GM12878 (cell line): ENCODE measurements at regions not wholly inside any gene's neighbourhood (a gene's known extent, or its start where the extent isn't known, plus 50 kb on each side); places are given as distances from the start of the nearest gene placed in this dataset.

Experiments used
- ATAC-seq: fragments of 200-7000 bp; cut with Tn5 transposase; 3 replicates; pipeline ENCODE4 v1.9.1; 2020; ENCODE audit warnings: mild to moderate bottlenecking, moderate library complexity
- BruUV-seq: library from RNA; stranded (reverse); fragments of 400-500 nt; replicated peaks from 2 replicates; lab custom pipeline; 2021; lab: Mats Ljungman, UMichigan
- CTCF ChIA-PET: fragments of 300-600 bp; sonication (Branson Sonifier 250); formaldehyde crosslinking; extraction: SDS; loops from one replicate; lab custom pipeline; 2021; ENCODE audit warnings: inconsistent platforms; lab: Yijun Ruan, JAX
- POLR2A ChIA-PET: fragments of 350-600 bp; formaldehyde crosslinking; extraction: SDS; loops from one replicate; lab custom pipeline; 2021; ENCODE audit warnings: inconsistent platforms; lab: Charles Lee
- RAD21 ChIA-PET: fragments of 300-600 bp; sonication (Branson Sonifier 250); formaldehyde crosslinking; loops from one replicate; lab custom pipeline; 2023; ENCODE audit warnings: antibody characterized with exemption; ENCODE audit not compliant: unreplicated experiment; lab: Charles Lee
- SMC1A ChIA-PET: fragments of 300-600 bp; sonication (Branson Sonifier 250); formaldehyde crosslinking; loops from one replicate; lab custom pipeline; 2023; ENCODE audit not compliant: unreplicated experiment, uncharacterized antibody; lab: Charles Lee
- DNase-seq: peaks from one replicate; pipeline ENCODE4 v3.0.0-alpha.2; 2011; ENCODE audit warnings: low read depth, low spot score
- FAIRE-seq: peaks from 3 replicates; lab custom pipeline; 2011; peaks lifted over from hg19 to GRCh38; lab: Jason Lieb, UNC
- H2AFZ ChIP-seq: 2 replicates; pipeline ENCODE4 v1.6.0; 2011; ENCODE audit warnings: low read depth, low read length, control low read depth; ENCODE audit not compliant: control insufficient read depth
- H3K27ac ChIP-seq: 2 replicates; pipeline ENCODE4 v1.5.1; 2011; ENCODE audit warnings: control low read depth; ENCODE audit not compliant: control insufficient read depth, insufficient read depth
- H3K27me3 ChIP-seq, 2 experiments: replicated peaks in 1 of 2; 2 replicates each; pipeline versions ENCODE4 v1.6.0 to v1.6.1; 2011; ENCODE audit warnings: low read length in 1 of 2; ENCODE audit not compliant: control insufficient read depth in 2 of 2, insufficient read depth in 2 of 2
- H3K36me3 ChIP-seq, 2 experiments: 2 replicates each; pipeline ENCODE4 v1.5.1; 2011; ENCODE audit warnings: low read length in 1 of 2; ENCODE audit not compliant: control insufficient read depth in 2 of 2, insufficient read depth in 2 of 2
- H3K4me1 ChIP-seq: 2 replicates; pipeline ENCODE4 v1.6.1; 2011; ENCODE audit warnings: mild to moderate bottlenecking, low read length, moderate library complexity, mixed read lengths; ENCODE audit not compliant: control insufficient read depth, insufficient read depth
- H3K4me2 ChIP-seq: 2 replicates; pipeline ENCODE4 v1.6.0; 2011; ENCODE audit warnings: control low read depth; ENCODE audit not compliant: control insufficient read depth, insufficient read depth
- H3K4me3 ChIP-seq: fragments of 200-600 bp; sonication (generic); 2 replicates; pipeline ENCODE4 v1.5.1; 2016
- H3K79me2 ChIP-seq: 2 replicates; pipeline ENCODE4 v1.6.0; 2011; ENCODE audit warnings: low read length; ENCODE audit not compliant: control insufficient read depth, insufficient read depth
- H3K9ac ChIP-seq: 2 replicates; pipeline ENCODE4 v1.8.0; 2011; ENCODE audit warnings: low read length, control low read depth, mixed read lengths; ENCODE audit not compliant: control insufficient read depth, insufficient read depth
- H3K9me3 ChIP-seq: replicated peaks from 3 replicates; pipeline ENCODE4 v1.5.1; 2011; ENCODE audit warnings: mild to moderate bottlenecking, low read length; ENCODE audit not compliant: control insufficient read depth, insufficient read depth
- H4K20me1 ChIP-seq: 2 replicates; pipeline ENCODE4 v1.6.0; 2011; ENCODE audit not compliant: control insufficient read depth, insufficient read depth
- ATF7 ChIP-seq: fragments of 450-650 bp; IDR thresholded peaks from 2 replicates; pipeline ENCODE4 v1.6.1; 2016; ENCODE audit warnings: low read depth, mild to moderate bottlenecking
- BMI1 ChIP-seq: fragments of 450-650 bp; IDR thresholded peaks from 2 replicates; pipeline ENCODE4 v1.6.1; 2016; ENCODE audit warnings: mild to moderate bottlenecking, moderate library complexity, borderline replicate concordance
- CHD4 ChIP-seq: fragments of 200-600 bp; sonication (generic); IDR thresholded peaks from 2 replicates; pipeline ENCODE4 v1.6.1; 2016; ENCODE audit warnings: mild to moderate bottlenecking
- CREM ChIP-seq: IDR thresholded peaks from 2 replicates; pipeline ENCODE4 v1.6.1; 2014; ENCODE audit warnings: antibody characterized with exemption, low read depth
- EZH2 ChIP-seq: IDR thresholded peaks from 2 replicates; pipeline ENCODE4 v1.6.1; 2012; ENCODE audit warnings: low read depth, mild to moderate bottlenecking, control low read depth, inconsistent platforms, low read length, borderline replicate concordance; ENCODE audit not compliant: control insufficient read depth
- GABPA ChIP-seq: IDR thresholded peaks from 2 replicates; pipeline ENCODE4 v1.6.1; 2014; ENCODE audit warnings: antibody characterized with exemption, low read depth, mild to moderate bottlenecking, inconsistent platforms
- HDAC6 ChIP-seq: fragments of 200-600 bp; sonication (generic); IDR thresholded peaks from one replicate; pipeline ENCODE4 v1.8.0; 2017; ENCODE audit warnings: antibody characterized with exemption; ENCODE audit not compliant: unreplicated experiment
- RELA ChIP-seq: fragments of 450-650 bp; IDR thresholded peaks from 2 replicates; pipeline ENCODE4 v1.8.0; 2014; ENCODE audit warnings: borderline replicate concordance; ENCODE audit not compliant: partially characterized antibody
- RUNX3 ChIP-seq: IDR thresholded peaks from 2 replicates; pipeline ENCODE4 v1.6.1; 2012; ENCODE audit warnings: low read length, inconsistent platforms
- SMC3 ChIP-seq: IDR thresholded peaks from 2 replicates; pipeline ENCODE4 v1.6.1; 2011; ENCODE audit warnings: low read length, improper control_type of control experiment, borderline replicate concordance
- TCF3 ChIP-seq: IDR thresholded peaks from 2 replicates; pipeline ENCODE4 v1.6.1; 2012; ENCODE audit warnings: low read depth, mild to moderate bottlenecking, low read length, borderline replicate concordance; ENCODE audit not compliant: insufficient read depth
- ZNF217 ChIP-seq: fragments of 450-650 bp; IDR thresholded peaks from 2 replicates; pipeline ENCODE4 v1.6.1; 2017; ENCODE audit warnings: antibody characterized with exemption, mild to moderate bottlenecking
- ZNF24 ChIP-seq: fragments of 450-650 bp; IDR thresholded peaks from 2 replicates; pipeline ENCODE4 v1.6.1; 2017; ENCODE audit warnings: antibody characterized with exemption, mild to moderate bottlenecking
- WGBS: methylation state at CpG from one replicate; pipeline ENCODE4 v1.1.6; 2016; ENCODE audit warnings: low lambda C conversion rate; ENCODE audit not compliant: insufficient replicate concordance, insufficient coverage; ENCODE audit errors: missing lambda C conversion rate; 5-methylcytosine and 5-hydroxymethylcytosine counted together
- in situ Hi-C: fragments of 300-500 bp; cut with MboI; formaldehyde crosslinking; loops from 9 replicates; pipeline ENCODE4 v1.14.3; 2018; ENCODE audit warnings: mixed read lengths
- intact Hi-C: fragments of 100-400 bp; cut with micrococcal nuclease; formaldehyde crosslinking; loops from one replicate; pipeline ENCODE4 v1.14.2; 2022; ENCODE audit not compliant: unreplicated experiment
- TF ChIP-seq, protein P1 (sequence below): IDR thresholded peaks from 2 replicates; pipeline ENCODE4 v1.6.1; 2011; ENCODE audit warnings: borderline replicate concordance, low read depth, mild to moderate bottlenecking, moderate library complexity, low read length; ENCODE audit not compliant: insufficient read depth, poor library complexity, severe bottlenecking
- TF ChIP-seq, protein P2 (sequence below): fragments of 450-650 bp; IDR thresholded peaks from 2 replicates; pipeline ENCODE4 v1.6.1; 2018; ENCODE audit warnings: mild to moderate bottlenecking, low read depth, moderate library complexity; ENCODE audit not compliant: partially characterized antibody
- TF ChIP-seq, protein P3 (sequence below): fragments of 450-650 bp; IDR thresholded peaks from 2 replicates; pipeline ENCODE4 v1.6.1; 2017; ENCODE audit warnings: mild to moderate bottlenecking, moderate library complexity
- TF ChIP-seq, protein P4 (sequence below): IDR thresholded peaks from 2 replicates; pipeline ENCODE4 v1.6.1; 2011; ENCODE audit warnings: mild to moderate bottlenecking, low read depth, low read length, moderate library complexity; ENCODE audit not compliant: insufficient replicate concordance

DNA sequence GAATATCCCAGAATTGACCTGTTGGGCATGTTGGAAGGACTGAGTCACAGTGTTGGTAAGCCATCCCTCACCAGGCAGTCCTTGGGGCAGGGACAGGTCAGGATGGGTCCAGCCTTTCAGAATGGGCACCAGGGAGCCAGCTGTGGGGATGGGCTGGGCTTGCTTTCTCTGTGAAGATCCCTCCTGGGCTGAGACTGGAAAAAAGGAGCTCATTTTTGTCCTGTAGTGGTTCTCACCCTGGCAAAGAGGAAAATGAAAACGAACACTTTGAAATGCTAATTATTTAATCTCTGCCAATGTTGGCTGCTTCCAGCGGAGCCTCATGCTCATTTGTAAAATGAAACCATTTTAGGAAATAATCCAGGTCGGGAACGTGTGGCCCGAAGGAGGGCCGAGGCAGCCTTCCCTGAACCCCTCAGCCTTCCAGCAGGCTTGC, 237.5 kb upstream of the SALL1 start:
- Histone ChIP-seq H3K4me2 (no peak overlapping the region), H3K79me2 (no peaks in the 10 kb centered on the region), H3K36me3 (no peaks in the 10 kb centered on the region), H3K27ac (no peak overlapping the region), H3K9ac (no peak overlapping the region), H3K4me1 (no peaks in the 10 kb centered on the region), H2AFZ (no peak overlapping the region), H3K27me3 (no peaks in the 10 kb centered on the region), H4K20me1 (no peaks in the 10 kb centered on the region), H3K9me3 (no peaks in the 10 kb centered on the region), H3K4me3 (no peak overlapping the region)
- in situ Hi-C loops (no loop called here), intact Hi-C loops (no loop called here)
- CTCF ChIA-PET: no interaction called here
- DNase-seq (no peak), ATAC-seq (no peak), FAIRE-seq (no peak)
- SMC1A ChIA-PET: no interaction called here
- WGBS: 7% methylated on average over 6 of the region's 6 CpGs
- POLR2A ChIA-PET: no interaction called here
- no TSS peak for BruUV-seq
- RAD21 ChIA-PET: no interaction called here
- TF ChIP-seq CREM: no peak
- TF ChIP-seq ZNF24: no peak
- TF ChIP-seq, protein P1, sequence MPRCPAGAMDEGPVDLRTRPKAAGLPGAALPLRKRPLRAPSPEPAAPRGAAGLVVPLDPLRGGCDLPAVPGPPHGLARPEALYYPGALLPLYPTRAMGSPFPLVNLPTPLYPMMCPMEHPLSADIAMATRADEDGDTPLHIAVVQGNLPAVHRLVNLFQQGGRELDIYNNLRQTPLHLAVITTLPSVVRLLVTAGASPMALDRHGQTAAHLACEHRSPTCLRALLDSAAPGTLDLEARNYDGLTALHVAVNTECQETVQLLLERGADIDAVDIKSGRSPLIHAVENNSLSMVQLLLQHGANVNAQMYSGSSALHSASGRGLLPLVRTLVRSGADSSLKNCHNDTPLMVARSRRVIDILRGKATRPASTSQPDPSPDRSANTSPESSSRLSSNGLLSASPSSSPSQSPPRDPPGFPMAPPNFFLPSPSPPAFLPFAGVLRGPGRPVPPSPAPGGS: no peak
- no peak for TF ChIP-seq EZH2
- no peak for TF ChIP-seq SMC3
- TF ChIP-seq, protein P2, sequence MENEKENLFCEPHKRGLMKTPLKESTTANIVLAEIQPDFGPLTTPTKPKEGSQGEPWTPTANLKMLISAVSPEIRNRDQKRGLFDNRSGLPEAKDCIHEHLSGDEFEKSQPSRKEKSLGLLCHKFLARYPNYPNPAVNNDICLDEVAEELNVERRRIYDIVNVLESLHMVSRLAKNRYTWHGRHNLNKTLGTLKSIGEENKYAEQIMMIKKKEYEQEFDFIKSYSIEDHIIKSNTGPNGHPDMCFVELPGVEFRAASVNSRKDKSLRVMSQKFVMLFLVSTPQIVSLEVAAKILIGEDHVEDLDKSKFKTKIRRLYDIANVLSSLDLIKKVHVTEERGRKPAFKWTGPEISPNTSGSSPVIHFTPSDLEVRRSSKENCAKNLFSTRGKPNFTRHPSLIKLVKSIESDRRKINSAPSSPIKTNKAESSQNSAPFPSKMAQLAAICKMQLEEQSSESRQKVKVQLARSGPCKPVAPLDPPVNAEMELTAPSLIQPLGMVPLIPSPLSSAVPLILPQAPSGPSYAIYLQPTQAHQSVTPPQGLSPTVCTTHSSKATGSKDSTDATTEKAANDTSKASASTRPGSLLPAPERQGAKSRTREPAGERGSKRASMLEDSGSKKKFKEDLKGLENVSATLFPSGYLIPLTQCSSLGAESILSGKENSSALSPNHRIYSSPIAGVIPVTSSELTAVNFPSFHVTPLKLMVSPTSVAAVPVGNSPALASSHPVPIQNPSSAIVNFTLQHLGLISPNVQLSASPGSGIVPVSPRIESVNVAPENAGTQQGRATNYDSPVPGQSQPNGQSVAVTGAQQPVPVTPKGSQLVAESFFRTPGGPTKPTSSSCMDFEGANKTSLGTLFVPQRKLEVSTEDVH: no peak
- no peak for TF ChIP-seq HDAC6
- TF ChIP-seq RELA: no peak
- TF ChIP-seq BMI1: no peak
- TF ChIP-seq RUNX3: no peak
- no peak for TF ChIP-seq GABPA
- TF ChIP-seq ATF7: no peak
- TF ChIP-seq CHD4: no peak
- TF ChIP-seq TCF3: no peak
- TF ChIP-seq, protein P3, sequence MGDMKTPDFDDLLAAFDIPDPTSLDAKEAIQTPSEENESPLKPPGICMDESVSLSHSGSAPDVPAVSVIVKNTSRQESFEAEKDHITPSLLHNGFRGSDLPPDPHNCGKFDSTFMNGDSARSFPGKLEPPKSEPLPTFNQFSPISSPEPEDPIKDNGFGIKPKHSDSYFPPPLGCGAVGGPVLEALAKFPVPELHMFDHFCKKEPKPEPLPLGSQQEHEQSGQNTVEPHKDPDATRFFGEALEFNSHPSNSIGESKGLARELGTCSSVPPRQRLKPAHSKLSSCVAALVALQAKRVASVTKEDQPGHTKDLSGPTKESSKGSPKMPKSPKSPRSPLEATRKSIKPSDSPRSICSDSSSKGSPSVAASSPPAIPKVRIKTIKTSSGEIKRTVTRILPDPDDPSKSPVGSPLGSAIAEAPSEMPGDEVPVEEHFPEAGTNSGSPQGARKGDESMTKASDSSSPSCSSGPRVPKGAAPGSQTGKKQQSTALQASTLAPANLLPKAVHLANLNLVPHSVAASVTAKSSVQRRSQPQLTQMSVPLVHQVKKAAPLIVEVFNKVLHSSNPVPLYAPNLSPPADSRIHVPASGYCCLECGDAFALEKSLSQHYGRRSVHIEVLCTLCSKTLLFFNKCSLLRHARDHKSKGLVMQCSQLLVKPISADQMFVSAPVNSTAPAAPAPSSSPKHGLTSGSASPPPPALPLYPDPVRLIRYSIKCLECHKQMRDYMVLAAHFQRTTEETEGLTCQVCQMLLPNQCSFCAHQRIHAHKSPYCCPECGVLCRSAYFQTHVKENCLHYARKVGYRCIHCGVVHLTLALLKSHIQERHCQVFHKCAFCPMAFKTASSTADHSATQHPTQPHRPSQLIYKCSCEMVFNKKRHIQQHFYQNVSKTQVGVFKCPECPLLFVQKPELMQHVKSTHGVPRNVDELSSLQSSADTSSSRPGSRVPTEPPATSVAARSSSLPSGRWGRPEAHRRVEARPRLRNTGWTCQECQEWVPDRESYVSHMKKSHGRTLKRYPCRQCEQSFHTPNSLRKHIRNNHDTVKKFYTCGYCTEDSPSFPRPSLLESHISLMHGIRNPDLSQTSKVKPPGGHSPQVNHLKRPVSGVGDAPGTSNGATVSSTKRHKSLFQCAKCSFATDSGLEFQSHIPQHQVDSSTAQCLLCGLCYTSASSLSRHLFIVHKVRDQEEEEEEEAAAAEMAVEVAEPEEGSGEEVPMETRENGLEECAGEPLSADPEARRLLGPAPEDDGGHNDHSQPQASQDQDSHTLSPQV: no peak
- TF ChIP-seq ZNF217: no peak
- TF ChIP-seq, protein P4, sequence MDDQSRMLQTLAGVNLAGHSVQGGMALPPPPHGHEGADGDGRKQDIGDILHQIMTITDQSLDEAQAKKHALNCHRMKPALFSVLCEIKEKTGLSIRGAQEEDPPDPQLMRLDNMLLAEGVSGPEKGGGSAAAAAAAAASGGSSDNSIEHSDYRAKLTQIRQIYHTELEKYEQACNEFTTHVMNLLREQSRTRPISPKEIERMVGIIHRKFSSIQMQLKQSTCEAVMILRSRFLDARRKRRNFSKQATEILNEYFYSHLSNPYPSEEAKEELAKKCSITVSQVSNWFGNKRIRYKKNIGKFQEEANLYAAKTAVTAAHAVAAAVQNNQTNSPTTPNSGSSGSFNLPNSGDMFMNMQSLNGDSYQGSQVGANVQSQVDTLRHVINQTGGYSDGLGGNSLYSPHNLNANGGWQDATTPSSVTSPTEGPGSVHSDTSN: no peak
